PC-9 (cell line): ENCODE measurements at regions not wholly inside any gene's neighbourhood (a gene's known extent, or its start where the extent isn't known, plus 50 kb on each side); places are given as distances from the start of the nearest gene placed in this dataset.

Experiments used
- BruUV-seq: library from RNA; stranded (reverse); fragments of 400-500 nt; replicated peaks from 2 replicates; lab custom pipeline; 2021; lab: Mats Ljungman, UMichigan
- CTCF ChIA-PET: fragments of 300-600 bp; sonication (Branson Sonifier 250); formaldehyde crosslinking; loops from one replicate; lab custom pipeline; 2022; ENCODE audit warnings: antibody characterized with exemption; lab: Charles Lee
- POLR2A ChIA-PET: fragments of 300-600 bp; sonication (Branson Sonifier 250); formaldehyde crosslinking; loops from one replicate; lab custom pipeline; 2022; ENCODE audit warnings: antibody characterized with exemption; ENCODE audit not compliant: unreplicated experiment; lab: Charles Lee
- DNase-seq, 2 experiments: peaks; one replicate each; pipeline versions ENCODE4 v3.0.0 to v3.0.0-alpha.2; 2015 to 2022; ENCODE audit warnings: mixed read lengths in 1 of 2
- H2AFZ ChIP-seq: fragments of 200-600 bp; sonication (generic); 2 replicates; pipeline ENCODE4 v1.8.1; 2017; ENCODE audit warnings: antibody characterized with exemption
- H3F3A ChIP-seq: fragments of 200-600 bp; sonication (generic); 2 replicates; pipeline ENCODE4 v1.8.1; 2017; ENCODE audit warnings: antibody characterized with exemption, mild to moderate bottlenecking, low read depth; ENCODE audit not compliant: insufficient read depth
- H3K27ac ChIP-seq: fragments of 200-600 bp; sonication (generic); 2 replicates; pipeline ENCODE4 v1.6.1; 2016; ENCODE audit warnings: mixed run types
- H3K27me3 ChIP-seq: fragments of 200-600 bp; sonication (generic); 2 replicates; pipeline ENCODE4 v1.6.1; 2016; ENCODE audit warnings: low read depth, mixed run types; ENCODE audit not compliant: insufficient read depth
- H3K36me3 ChIP-seq: fragments of 200-600 bp; sonication (generic); 2 replicates; pipeline ENCODE4 v1.6.1; 2016; ENCODE audit warnings: low read depth, mixed run types
- H3K4me1 ChIP-seq: fragments of 200-600 bp; sonication (generic); replicated peaks from 2 replicates; pipeline ENCODE4 v1.6.1; 2016; ENCODE audit warnings: mixed run types; ENCODE audit not compliant: insufficient read depth
- H3K4me2 ChIP-seq: fragments of 200-600 bp; sonication (generic); 2 replicates; pipeline ENCODE4 v1.6.1; 2017; ENCODE audit warnings: mixed run types
- H3K4me3 ChIP-seq: fragments of 200-600 bp; sonication (generic); 2 replicates; pipeline ENCODE4 v1.6.1; 2016; ENCODE audit warnings: mixed run types
- H3K79me2 ChIP-seq: fragments of 200-600 bp; sonication (generic); 2 replicates; pipeline ENCODE4 v1.6.1; 2017; ENCODE audit warnings: low read depth, mixed run types
- H3K9me2 ChIP-seq: fragments of 200-600 bp; sonication (generic); 2 replicates; pipeline ENCODE4 v1.8.1; 2017; ENCODE audit warnings: mild to moderate bottlenecking; ENCODE audit not compliant: insufficient read depth
- H3K9me3 ChIP-seq: fragments of 200-600 bp; sonication (generic); 2 replicates; pipeline ENCODE4 v1.8.1; 2016; ENCODE audit warnings: low read depth; ENCODE audit not compliant: insufficient read depth
- H4K20me1 ChIP-seq: fragments of 200-600 bp; sonication (generic); 2 replicates; pipeline ENCODE4 v1.8.1; 2017; ENCODE audit not compliant: insufficient read depth
- CTCF ChIP-seq: fragments of 200-600 bp; sonication (generic); conservative IDR thresholded peaks from 2 replicates; pipeline ENCODE4 v1.6.1; 2017; ENCODE audit warnings: mixed run types, antibody characterized with exemption, mild to moderate bottlenecking, moderate library complexity
- EZH2 ChIP-seq: fragments of 200-600 bp; sonication (generic); IDR thresholded peaks from 2 replicates; pipeline ENCODE4 v1.8.0; 2017; ENCODE audit warnings: antibody characterized with exemption, low read depth
- intact Hi-C: fragments of 100-400 bp; cut with micrococcal nuclease; formaldehyde crosslinking; loops from one replicate; pipeline ENCODE4 v1.10.0; 2022; ENCODE audit not compliant: unreplicated experiment

GRCh38 chr3:22568285-22568684 lies 634.8 kb upstream of the UBE2E2 start:
- Histone ChIP-seq H3K4me1 (no peaks in the 10 kb centered on the region), H3F3A (no peaks in the 10 kb centered on the region), H3K27me3 (no peaks in the 10 kb centered on the region), H3K27ac (no peak overlapping the region), H3K36me3 (no peaks in the 10 kb centered on the region), H3K79me2 (no peaks in the 10 kb centered on the region), H3K9me3 (no peaks in the 10 kb centered on the region), H2AFZ (no peak overlapping the region), H4K20me1 (no peaks in the 10 kb centered on the region), H3K4me3 (no peak overlapping the region), H3K4me2 (no peak overlapping the region), H3K9me2 (no peaks in the 10 kb centered on the region)
- DNase-seq: no peak
- ChIA-PET POLR2A (no interaction called here), CTCF (no interaction called here)
- no TSS peak for BruUV-seq
- intact Hi-C loops: loop anchor here (10.0 kb wide), 1 partner anchor 393 kb away; no protein-coding TSS in a partner anchor
- TF ChIP-seq CTCF (no peak), EZH2 (no peak)

GRCh38 chr3:22569570-22569969 lies 633.6 kb upstream of the UBE2E2 start:
- no peaks in the 10 kb centered on the region for H4K20me1 ChIP-seq
- H2AFZ ChIP-seq: no peak overlapping the region
- no peak overlapping the region for H3K27ac ChIP-seq
- H3K79me2 ChIP-seq: no peaks in the 10 kb centered on the region
- no peak overlapping the region for H3K4me3 ChIP-seq
- POLR2A ChIA-PET: no interaction called here
- H3K9me2 ChIP-seq: no peaks in the 10 kb centered on the region
- CTCF ChIA-PET: no interaction called here
- no peaks in the 10 kb centered on the region for H3K4me1 ChIP-seq
- no TSS peak for BruUV-seq
- no peaks in the 10 kb centered on the region for H3F3A ChIP-seq
- no peaks in the 10 kb centered on the region for H3K9me3 ChIP-seq
- no peak for TF ChIP-seq CTCF
- no peak for TF ChIP-seq EZH2
- H3K36me3 ChIP-seq: no peaks in the 10 kb centered on the region
- DNase-seq: no peak
- no peak overlapping the region for H3K4me2 ChIP-seq
- H3K27me3 ChIP-seq: no peaks in the 10 kb centered on the region
- intact Hi-C loops: loop anchor here (10.0 kb wide), 1 partner anchor 395 kb away; no protein-coding TSS in a partner anchor

DNA sequence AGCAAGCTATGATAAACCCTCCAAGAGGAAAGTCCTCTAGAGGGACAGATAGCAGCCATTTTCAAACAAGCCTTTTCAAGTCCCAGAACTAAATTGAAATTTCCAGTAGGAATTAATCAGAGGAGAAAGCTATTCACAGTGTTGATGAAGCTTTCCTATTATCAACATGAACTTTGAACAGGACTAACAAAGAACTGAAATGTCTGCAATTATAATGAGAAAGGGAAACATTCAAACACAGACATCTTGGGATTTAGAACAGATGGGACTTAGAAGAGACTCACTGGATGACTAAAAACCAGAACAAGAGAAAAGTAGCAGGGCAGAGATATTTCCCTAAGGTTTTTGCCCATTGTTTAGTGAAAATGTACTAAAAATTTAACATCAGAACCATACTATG lies 622.1 kb upstream of the UBE2E2 start:
- no peaks in the 10 kb centered on the region for H3K9me2 ChIP-seq
- CTCF ChIA-PET: no interaction called here

More for the DNA sequence above, 622.1 kb upstream of the UBE2E2 start:
- Histone ChIP-seq H3K4me2 (no peak overlapping the region), H3K27ac (no peak overlapping the region), H3K27me3 (no peaks in the 10 kb centered on the region), H3K9me3 (no peaks in the 10 kb centered on the region), H3F3A (no peaks in the 10 kb centered on the region), H4K20me1 (no peaks in the 10 kb centered on the region), H3K4me1 (no peaks in the 10 kb centered on the region), H3K36me3 (no peaks in the 10 kb centered on the region), H2AFZ (no peak overlapping the region), H3K4me3 (no peak overlapping the region), H3K79me2 (no peaks in the 10 kb centered on the region)
- POLR2A ChIA-PET: no interaction called here
- intact Hi-C loops: no loop called here
- no peak for DNase-seq
- no peak for TF ChIP-seq EZH2
- no peak for TF ChIP-seq CTCF
- no TSS peak for BruUV-seq
